Pancreas (tissue), 10 donors: ENCODE measurements at regions not wholly inside any gene's neighbourhood (a gene's known extent, or its start where the extent isn't known, plus 50 kb on each side); places are given as distances from the start of the nearest gene placed in this dataset.

Experiments
- ATAC-seq, 4 donors: fragments of 200-7000 bp; cut with Tn5 transposase; one replicate each; pipeline versions ENCODE4 v1.8.0 to v1.9.1; 2020; ENCODE audit warnings: mild to moderate bottlenecking in 4 of 4, moderate library complexity in 4 of 4
- DNase-seq, 6 donors: peaks; one replicate each; pipeline ENCODE4 v3.0.0-alpha.2; 2020
- FAIRE-seq: peaks from 2 replicates; lab custom pipeline; 2012; peaks lifted over from hg19 to GRCh38; lab: Jason Lieb, UNC
- H3K27ac ChIP-seq, 4 donors: fragments of 200-600 bp; sonication (generic); 1 replicate in 3 of 4; 2 replicates in 1 of 4; pipeline versions ENCODE4 v1.5.0 to v1.8.0; 2020
- H3K27me3 ChIP-seq, 4 donors: fragments of 200-600 bp; one replicate each; pipeline ENCODE4 v1.8.0; 2021
- H3K36me3 ChIP-seq, 3 donors: fragments of 200-600 bp; sonication (generic) in 1 of 3; one replicate each; pipeline versions ENCODE4 v1.5.0 to v1.8.0; 2020 to 2021
- H3K4me1 ChIP-seq, 3 donors: fragments of 200-600 bp; one replicate each; pipeline ENCODE4 v1.8.0; 2021
- H3K4me3 ChIP-seq, 4 donors: fragments of 200-600 bp; sonication (generic) in 2 of 4; one replicate each; pipeline versions ENCODE4 v1.5.0 to v1.8.0; 2020 to 2021
- H3K9me3 ChIP-seq, 4 donors: fragments of 200-600 bp; one replicate each; pipeline ENCODE4 v1.8.0; 2021
- WGBS, 2 donors: extraction: QIAGEN DNeasy Blood & Tissue Kit; methylation state at CpG; one replicate each; pipeline ENCODE4 v1.1.7; 2013; 5-methylcytosine and 5-hydroxymethylcytosine counted together
- intact Hi-C, 3 donors: fragments of 100-400 bp; cut with DNase I; formaldehyde crosslinking; loops; one replicate each; pipeline versions ENCODE4 v1.11.1 to v1.14.2; 2022
- TF ChIP-seq, protein P1 (sequence below), 4 donors: fragments of 200-600 bp; sonication (generic) in 3 of 4; IDR thresholded peaks; one replicate each; pipeline versions ENCODE4 v1.5.0 to v1.8.0; 2021; ENCODE audit warnings: antibody characterized with exemption in 4 of 4
- donor health status: healthy with polysubstance abuse.
- donor health status: DM: no; HTN: no; CAD: no; lungs with moderate emphysema.
- donor health status: DM: no; HTN: no; CAD: no.
- donor health status: control.
- donor health status: control.
- donor health status: Bipolar disorder and iron deficiency.
- donor health status: DM: yes; HTN: yes; CAD: no.
- donor health status: DM: no; HTN: no; CAD: no.
- donor health status: DM: no; HTN: no; CAD: no.
- donor health status: DM: yes; HTN: yes; CAD: no.

GRCh38 chr4:127143460-127144195, 489.1 kb upstream of the INTU start:
- DNase-seq (no peak), ATAC-seq (peak in 1 of 4 donors; percentile 30), FAIRE-seq (no peak)
- Histone ChIP-seq H3K4me1 (no peaks in the 10 kb centered on the region), H3K36me3 (no peaks in the 10 kb centered on the region), H3K4me3 (no peak overlapping the region), H3K27ac (no peak overlapping the region), H3K9me3 (no peaks in the 10 kb centered on the region), H3K27me3 (no peaks in the 10 kb centered on the region)
- TF ChIP-seq, protein P1, sequence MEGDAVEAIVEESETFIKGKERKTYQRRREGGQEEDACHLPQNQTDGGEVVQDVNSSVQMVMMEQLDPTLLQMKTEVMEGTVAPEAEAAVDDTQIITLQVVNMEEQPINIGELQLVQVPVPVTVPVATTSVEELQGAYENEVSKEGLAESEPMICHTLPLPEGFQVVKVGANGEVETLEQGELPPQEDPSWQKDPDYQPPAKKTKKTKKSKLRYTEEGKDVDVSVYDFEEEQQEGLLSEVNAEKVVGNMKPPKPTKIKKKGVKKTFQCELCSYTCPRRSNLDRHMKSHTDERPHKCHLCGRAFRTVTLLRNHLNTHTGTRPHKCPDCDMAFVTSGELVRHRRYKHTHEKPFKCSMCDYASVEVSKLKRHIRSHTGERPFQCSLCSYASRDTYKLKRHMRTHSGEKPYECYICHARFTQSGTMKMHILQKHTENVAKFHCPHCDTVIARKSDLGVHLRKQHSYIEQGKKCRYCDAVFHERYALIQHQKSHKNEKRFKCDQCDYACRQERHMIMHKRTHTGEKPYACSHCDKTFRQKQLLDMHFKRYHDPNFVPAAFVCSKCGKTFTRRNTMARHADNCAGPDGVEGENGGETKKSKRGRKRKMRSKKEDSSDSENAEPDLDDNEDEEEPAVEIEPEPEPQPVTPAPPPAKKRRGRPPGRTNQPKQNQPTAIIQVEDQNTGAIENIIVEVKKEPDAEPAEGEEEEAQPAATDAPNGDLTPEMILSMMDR (IDR thresholded peaks at IDR 0.05) = no peak
- 41 to 58% methylated on average over 5 of the region's 5 CpGs for WGBS, 2 donors
- intact Hi-C loops = no loop called here

- TF ChIP-seq, protein P1 (IDR thresholded peaks at IDR 0.05) = no peak
- intact Hi-C loops = no loop called here
- FAIRE-seq = no peak
- 39 to 52% methylated on average over 5 of the region's 5 CpGs for WGBS, 2 donors
- no peaks in the 10 kb centered on the region for H3K4me1 ChIP-seq
- no peak overlapping the region for H3K4me3 ChIP-seq
- no peak overlapping the region for H3K27ac ChIP-seq
- DNase-seq = no peak
- H3K27me3 ChIP-seq = no peaks in the 10 kb centered on the region
- H3K36me3 ChIP-seq = no peaks in the 10 kb centered on the region
- ATAC-seq = no peak
- H3K9me3 ChIP-seq = no peaks in the 10 kb centered on the region
Measured at GRCh38 chr4:127145006-127145540, 487.7 kb upstream of the INTU start.

DNA sequence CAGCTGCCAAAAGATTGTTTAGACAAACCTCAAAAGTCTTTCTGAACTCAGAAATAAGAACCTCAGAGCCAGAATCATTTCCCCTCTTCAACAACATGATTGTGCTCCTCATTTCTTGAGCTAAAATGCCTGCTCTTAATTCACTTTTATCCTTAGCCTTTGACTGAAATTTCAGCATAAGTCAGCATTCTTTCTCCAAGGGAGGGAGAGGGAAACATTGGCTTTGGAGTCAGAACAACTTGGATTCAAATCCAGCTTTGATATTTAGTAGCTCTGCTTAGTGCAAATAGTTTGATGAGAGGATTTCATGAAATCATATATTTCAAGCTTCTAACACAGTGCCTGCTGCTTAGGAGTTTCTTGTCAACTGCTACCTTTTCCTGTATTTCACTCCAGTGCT, 484.6 kb upstream of the INTU start:
- DNase-seq (no peak), FAIRE-seq (no peak), ATAC-seq (no peak)
- H3K36me3 ChIP-seq = no peaks in the 10 kb centered on the region
- H3K9me3 ChIP-seq = no peaks in the 10 kb centered on the region
- H3K4me1 ChIP-seq = no peaks in the 10 kb centered on the region
- intact Hi-C loops = no loop called here
- no peak overlapping the region for H3K4me3 ChIP-seq
- H3K27me3 ChIP-seq = no peaks in the 10 kb centered on the region
- no peak overlapping the region for H3K27ac ChIP-seq
- TF ChIP-seq, protein P1 (IDR thresholded peaks at IDR 0.05) = no peak

GRCh38 chr4:127149086-127149485, 483.7 kb upstream of the INTU start:
- Histone ChIP-seq H3K4me1 (no peaks in the 10 kb centered on the region), H3K36me3 (no peaks in the 10 kb centered on the region), H3K27ac (no peak overlapping the region), H3K4me3 (no peak overlapping the region), H3K9me3 (no peaks in the 10 kb centered on the region), H3K27me3 (no peaks in the 10 kb centered on the region)
- ATAC-seq (no peak), FAIRE-seq (no peak), DNase-seq (no peak)
- intact Hi-C loops = no loop called here
- 58 to 82% methylated on average over 3 of the region's 3 CpGs for WGBS, 2 donors
- TF ChIP-seq, protein P1 (IDR thresholded peaks at IDR 0.05) = no peak

DNA sequence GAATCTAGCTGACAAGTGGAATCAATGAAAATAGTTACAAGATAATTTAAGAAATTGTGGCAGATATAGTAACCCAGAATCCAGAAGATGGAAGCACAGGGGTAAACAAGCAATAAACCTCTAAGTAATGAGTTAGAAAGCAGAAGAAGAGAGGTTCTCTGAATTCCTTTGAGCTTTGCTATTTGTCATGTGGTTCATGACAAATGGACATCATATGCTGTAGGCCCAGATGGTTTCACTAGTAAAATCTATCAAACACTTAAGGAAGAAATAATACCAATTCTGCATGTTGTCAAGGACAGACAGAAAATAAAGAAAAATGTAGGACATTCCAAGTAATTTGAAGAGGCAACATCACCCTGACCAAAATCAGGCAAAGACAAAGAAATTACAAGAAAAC, 480.8 kb upstream of the INTU start:
- no peak overlapping the region for H3K4me3 ChIP-seq
- no peak for ATAC-seq
- H3K27ac ChIP-seq = no peak overlapping the region
- intact Hi-C loops = no loop called here
- no peaks in the 10 kb centered on the region for H3K27me3 ChIP-seq
- TF ChIP-seq, protein P1 (IDR thresholded peaks at IDR 0.05) = no peak
- H3K9me3 ChIP-seq = no peaks in the 10 kb centered on the region
- DNase-seq = no peak
- H3K4me1 ChIP-seq = no peaks in the 10 kb centered on the region
- FAIRE-seq = no peak
- H3K36me3 ChIP-seq = no peaks in the 10 kb centered on the region
